ENCODE measurements at regions not wholly inside any gene's neighbourhood (a gene's known extent, or its start where the extent isn't known, plus 50 kb on each side); places are given as distances from the start of the nearest gene placed in this dataset.

DNA sequence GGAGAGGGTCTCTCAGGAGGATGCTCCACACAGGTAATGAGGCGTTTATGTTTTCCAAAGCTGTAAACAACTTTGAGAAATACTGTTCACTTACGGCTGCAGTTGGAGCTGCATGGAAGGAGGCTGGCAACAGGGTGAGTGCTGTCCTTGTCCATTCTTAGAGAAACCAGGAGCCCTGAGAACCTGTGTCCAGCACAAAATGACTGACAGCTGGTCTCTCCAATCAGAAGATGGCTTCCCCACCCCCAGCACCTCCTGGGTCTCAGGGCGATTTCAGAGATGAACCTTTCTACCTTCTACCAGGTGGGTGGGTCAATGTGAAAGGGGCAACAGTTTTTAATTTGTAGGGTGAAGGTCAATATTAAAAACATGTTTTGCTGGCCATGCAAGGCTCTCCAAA, 353.6 kb downstream of the NPHP4 start (continued):
- no peak for TF ChIP-seq IRF1 (CRISPR knock-in tag; IDR thresholded peaks at IDR 0.05)
- TF ChIP-seq ZNF281 (CRISPR knock-in tag; IDR thresholded peaks at IDR 0.05): no peak
- no peak for TF ChIP-seq JAZF1 (CRISPR knock-in tag; IDR thresholded peaks at IDR 0.05)
- TF ChIP-seq OVOL2 (CRISPR knock-in tag; IDR thresholded peaks at IDR 0.05; ENCODE audit: borderline replicate concordance): no peak
- TF ChIP-seq AR (CRISPR knock-in tag; IDR thresholded peaks at IDR 0.05): no peak
- TF ChIP-seq, protein P1, sequence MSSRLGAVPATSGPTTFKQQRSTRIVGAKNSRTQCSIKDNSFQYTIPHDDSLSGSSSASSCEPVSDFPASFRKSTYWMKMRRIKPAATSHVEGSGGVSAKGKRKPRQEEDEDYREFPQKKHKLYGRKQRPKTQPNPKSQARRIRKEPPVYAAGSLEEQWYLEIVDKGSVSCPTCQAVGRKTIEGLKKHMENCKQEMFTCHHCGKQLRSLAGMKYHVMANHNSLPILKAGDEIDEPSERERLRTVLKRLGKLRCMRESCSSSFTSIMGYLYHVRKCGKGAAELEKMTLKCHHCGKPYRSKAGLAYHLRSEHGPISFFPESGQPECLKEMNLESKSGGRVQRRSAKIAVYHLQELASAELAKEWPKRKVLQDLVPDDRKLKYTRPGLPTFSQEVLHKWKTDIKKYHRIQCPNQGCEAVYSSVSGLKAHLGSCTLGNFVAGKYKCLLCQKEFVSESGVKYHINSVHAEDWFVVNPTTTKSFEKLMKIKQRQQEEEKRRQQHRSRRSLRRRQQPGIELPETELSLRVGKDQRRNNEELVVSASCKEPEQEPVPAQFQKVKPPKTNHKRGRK (CRISPR knock-in tag; IDR thresholded peaks at IDR 0.05; ENCODE audit: borderline replicate concordance): no peak
- no peak for TF ChIP-seq ZSCAN18 (CRISPR knock-in tag; IDR thresholded peaks at IDR 0.05)
- TF ChIP-seq ATF1 (CRISPR knock-in tag; IDR thresholded peaks at IDR 0.05): no peak
- TF ChIP-seq ZBTB21 (CRISPR knock-in tag; IDR thresholded peaks at IDR 0.05; ENCODE audit: borderline replicate concordance): no peak
- TF ChIP-seq, protein P2, sequence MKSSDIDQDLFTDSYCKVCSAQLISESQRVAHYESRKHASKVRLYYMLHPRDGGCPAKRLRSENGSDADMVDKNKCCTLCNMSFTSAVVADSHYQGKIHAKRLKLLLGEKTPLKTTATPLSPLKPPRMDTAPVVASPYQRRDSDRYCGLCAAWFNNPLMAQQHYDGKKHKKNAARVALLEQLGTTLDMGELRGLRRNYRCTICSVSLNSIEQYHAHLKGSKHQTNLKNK (CRISPR knock-in tag; IDR thresholded peaks at IDR 0.05): no peak
- TF ChIP-seq ZNF138 (CRISPR knock-in tag; conservative IDR thresholded peaks at IDR 0.05): no peak
- TF ChIP-seq, protein P3, sequence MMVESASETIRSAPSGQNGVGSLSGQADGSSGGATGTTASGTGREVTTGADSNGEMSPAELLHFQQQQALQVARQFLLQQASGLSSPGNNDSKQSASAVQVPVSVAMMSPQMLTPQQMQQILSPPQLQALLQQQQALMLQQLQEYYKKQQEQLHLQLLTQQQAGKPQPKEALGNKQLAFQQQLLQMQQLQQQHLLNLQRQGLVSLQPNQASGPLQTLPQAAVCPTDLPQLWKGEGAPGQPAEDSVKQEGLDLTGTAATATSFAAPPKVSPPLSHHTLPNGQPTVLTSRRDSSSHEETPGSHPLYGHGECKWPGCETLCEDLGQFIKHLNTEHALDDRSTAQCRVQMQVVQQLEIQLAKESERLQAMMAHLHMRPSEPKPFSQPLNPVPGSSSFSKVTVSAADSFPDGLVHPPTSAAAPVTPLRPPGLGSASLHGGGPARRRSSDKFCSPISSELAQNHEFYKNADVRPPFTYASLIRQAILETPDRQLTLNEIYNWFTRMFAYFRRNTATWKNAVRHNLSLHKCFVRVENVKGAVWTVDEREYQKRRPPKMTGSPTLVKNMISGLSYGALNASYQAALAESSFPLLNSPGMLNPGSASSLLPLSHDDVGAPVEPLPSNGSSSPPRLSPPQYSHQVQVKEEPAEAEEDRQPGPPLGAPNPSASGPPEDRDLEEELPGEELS (CRISPR knock-in tag; IDR thresholded peaks at IDR 0.05): no peak
- no peak for TF ChIP-seq NR1H2 (CRISPR knock-in tag; IDR thresholded peaks at IDR 0.05)

- Mint-ChIP-seq H3K36me3 (peaks cover 37% of the 10 kb centered on the region), H3K9me3 (peaks cover 74% of the 10 kb centered on the region), H3K27me3 (ENCODE audit: low read depth) (peaks cover 7% of the 10 kb centered on the region), H3K4me1 (no peaks in the 10 kb centered on the region), H3K27ac (no peak overlapping the region), H3K4me3 (no peak overlapping the region)
- ATAC-seq: no peak
- DNase-seq (ENCODE audit: low spot score): no peak
- ChIA-PET POLR2A (no interaction called here), CTCF (interaction anchor here (1.0 to 5.7 kb wide), 2 partner anchors 109 to 194 kb away, joined by 3 to 23 read pairs; no protein-coding TSS in a partner anchor)
- no peak for TF ChIP-seq ZNF671 (CRISPR knock-in tag; IDR thresholded peaks at IDR 0.05)
- TF ChIP-seq, protein P4, sequence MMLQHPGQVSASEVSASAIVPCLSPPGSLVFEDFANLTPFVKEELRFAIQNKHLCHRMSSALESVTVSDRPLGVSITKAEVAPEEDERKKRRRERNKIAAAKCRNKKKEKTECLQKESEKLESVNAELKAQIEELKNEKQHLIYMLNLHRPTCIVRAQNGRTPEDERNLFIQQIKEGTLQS (CRISPR knock-in tag; conservative IDR thresholded peaks at IDR 0.05): no peak
- TF ChIP-seq FOXP1 (CRISPR knock-in tag; IDR thresholded peaks at IDR 0.05; ENCODE audit: borderline replicate concordance): no peak
- TF ChIP-seq ZBTB21 (CRISPR knock-in tag; IDR thresholded peaks at IDR 0.05; ENCODE audit: borderline replicate concordance): no peak
- TF ChIP-seq ELF4 (CRISPR knock-in tag; IDR thresholded peaks at IDR 0.05; ENCODE audit: low read depth): no peak
- no peak for TF ChIP-seq ETV6 (CRISPR knock-in tag; IDR thresholded peaks at IDR 0.05)
- no peak for TF ChIP-seq MLX (CRISPR knock-in tag; IDR thresholded peaks at IDR 0.05)
- TF ChIP-seq EMX1 (CRISPR knock-in tag; IDR thresholded peaks at IDR 0.05): no peak
- TF ChIP-seq, protein P1 (CRISPR knock-in tag; IDR thresholded peaks at IDR 0.05; ENCODE audit: borderline replicate concordance): no peak
- TF ChIP-seq PRRX2 (CRISPR knock-in tag; IDR thresholded peaks at IDR 0.05): no peak
- TF ChIP-seq ZNF396 (CRISPR knock-in tag; IDR thresholded peaks at IDR 0.05; ENCODE audit: borderline replicate concordance): no peak
Observed at GRCh38 chr1:5637171-5637570, 355.1 kb downstream of the NPHP4 start.

Data from WTC11 (cell line).